MM.1S (cell line): ENCODE measurements at regions not wholly inside any gene's neighbourhood (a gene's known extent, or its start where the extent isn't known, plus 50 kb on each side); places are given as distances from the start of the nearest gene placed in this dataset.

ENCODE experiments used
- CTCF ChIP-seq: fragments of 300-600 bp; sonication (generic); IDR thresholded peaks from 2 replicates; pipeline ENCODE4 v1.5.1; 2016; ENCODE audit warnings: antibody characterized with exemption, low read length, mixed read lengths
- EZH2 ChIP-seq: fragments of 300-600 bp; sonication (generic); optimal IDR thresholded peaks from 2 replicates; pipeline ENCODE3; 2017; ENCODE audit warnings: low read depth, mild to moderate bottlenecking, antibody characterized with exemption, low read length, mixed read lengths
- EZH2phosphoT487 ChIP-seq: fragments of 300-600 bp; sonication (generic); IDR thresholded peaks from 2 replicates; pipeline ENCODE4 v1.6.1; 2018; ENCODE audit warnings: antibody characterized with exemption, low read length

GRCh38 chr5:91500758-91501157 lies 117.6 kb upstream of the ARRDC3 start:
- no peak for TF ChIP-seq EZH2
- TF ChIP-seq CTCF = no peak
- TF ChIP-seq EZH2phosphoT487 = no peak
